Ascending aorta (tissue), 2 donors: ENCODE measurements at regions not wholly inside any gene's neighbourhood (a gene's known extent, or its start where the extent isn't known, plus 50 kb on each side); places are given as distances from the start of the nearest gene placed in this dataset.
A peak's percentile ranks its signal among the peaks of the same experiment; 100 is the strongest.

Source experiments
- DNase-seq, 2 donors: peaks; one replicate each; pipeline ENCODE4 v3.0.0-alpha.2; 2019; ENCODE audit warnings: low spot score in 2 of 2
- H3K27ac ChIP-seq, 2 donors: fragments of 200-600 bp; sonication (generic); one replicate each; pipeline ENCODE4 v1.5.1; 2016 to 2017; ENCODE audit warnings: mild to moderate bottlenecking in 1 of 2
- H3K27me3 ChIP-seq: fragments of 200-600 bp; sonication (generic); one replicate; pipeline ENCODE4 v1.5.1; 2017
- H3K36me3 ChIP-seq, 2 donors: fragments of 200-600 bp; sonication (generic); one replicate each; pipeline ENCODE4 v1.5.1; 2016
- H3K4me1 ChIP-seq, 2 donors: fragments of 200-600 bp; sonication (generic); one replicate each; pipeline ENCODE4 v1.5.1; 2016 to 2017; ENCODE audit warnings: mild to moderate bottlenecking in 1 of 2
- H3K4me3 ChIP-seq, 2 donors: fragments of 200-600 bp; sonication (generic); one replicate each; pipeline ENCODE4 v1.5.1; 2016 to 2017; ENCODE audit warnings: mild to moderate bottlenecking in 1 of 2
- H3K9me3 ChIP-seq, 2 donors: fragments of 200-600 bp; sonication (generic); one replicate each; pipeline ENCODE4 v1.5.1; 2016
- intact Hi-C: fragments of 100-400 bp; cut with DNase I; formaldehyde crosslinking; loops from one replicate; pipeline ENCODE4 v1.15.1; 2023
- TF ChIP-seq, protein P1 (sequence below), 3 experiments: fragments of 200-600 bp in 2 of 3; fragments of 450-650 bp in 1 of 3; sonication (generic) in 2 of 3; IDR thresholded peaks; one replicate each; pipeline ENCODE4 v1.5.1; 2016 to 2019; ENCODE audit warnings: antibody characterized with exemption in 3 of 3, mild to moderate bottlenecking in 1 of 3, moderate library complexity in 1 of 3

DNA sequence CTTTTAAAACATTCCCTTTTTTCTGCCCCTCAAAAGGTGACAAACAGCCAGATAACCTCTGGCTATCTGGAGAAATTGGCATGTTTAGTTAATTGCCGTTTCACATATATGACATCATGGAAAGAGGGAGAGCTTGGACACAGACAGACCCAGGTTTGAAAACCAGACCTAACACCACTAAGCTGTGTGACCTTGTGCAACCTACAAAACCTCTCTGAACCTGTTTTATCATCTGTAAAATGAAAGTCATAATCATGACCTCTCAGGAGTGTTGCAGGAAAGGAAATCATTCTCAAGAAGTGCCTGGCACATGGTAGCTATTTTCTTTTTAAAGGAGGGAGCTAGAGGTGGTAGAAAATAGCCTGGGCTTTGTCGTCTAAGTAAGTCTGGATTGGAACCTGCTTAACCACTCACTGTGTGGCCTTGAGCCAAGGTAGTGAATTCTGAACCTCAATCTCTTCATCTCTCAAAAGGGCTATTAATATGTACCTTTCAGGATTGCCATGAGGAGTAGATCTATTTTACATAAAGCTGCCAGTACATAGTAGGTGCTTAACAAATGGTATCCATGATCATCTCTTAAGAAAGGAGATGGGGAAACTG is 363.5 kb downstream of the BCOR start:
- TF ChIP-seq, protein P1, sequence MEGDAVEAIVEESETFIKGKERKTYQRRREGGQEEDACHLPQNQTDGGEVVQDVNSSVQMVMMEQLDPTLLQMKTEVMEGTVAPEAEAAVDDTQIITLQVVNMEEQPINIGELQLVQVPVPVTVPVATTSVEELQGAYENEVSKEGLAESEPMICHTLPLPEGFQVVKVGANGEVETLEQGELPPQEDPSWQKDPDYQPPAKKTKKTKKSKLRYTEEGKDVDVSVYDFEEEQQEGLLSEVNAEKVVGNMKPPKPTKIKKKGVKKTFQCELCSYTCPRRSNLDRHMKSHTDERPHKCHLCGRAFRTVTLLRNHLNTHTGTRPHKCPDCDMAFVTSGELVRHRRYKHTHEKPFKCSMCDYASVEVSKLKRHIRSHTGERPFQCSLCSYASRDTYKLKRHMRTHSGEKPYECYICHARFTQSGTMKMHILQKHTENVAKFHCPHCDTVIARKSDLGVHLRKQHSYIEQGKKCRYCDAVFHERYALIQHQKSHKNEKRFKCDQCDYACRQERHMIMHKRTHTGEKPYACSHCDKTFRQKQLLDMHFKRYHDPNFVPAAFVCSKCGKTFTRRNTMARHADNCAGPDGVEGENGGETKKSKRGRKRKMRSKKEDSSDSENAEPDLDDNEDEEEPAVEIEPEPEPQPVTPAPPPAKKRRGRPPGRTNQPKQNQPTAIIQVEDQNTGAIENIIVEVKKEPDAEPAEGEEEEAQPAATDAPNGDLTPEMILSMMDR (IDR thresholded peaks at IDR 0.05), result no peak
- intact Hi-C loops, result loop anchor here (5.0 to 10.0 kb wide), 4 partner anchors 173 to 423 kb away; no protein-coding TSS in a partner anchor

GRCh38 chrX:39736216-39737211 is 361.2 kb downstream of the BCOR start:
- intact Hi-C loops, result loop anchor here (2.0 to 10.0 kb wide), 3 partner anchors 18 to 402 kb away; no protein-coding TSS in a partner anchor
- H3K4me1 ChIP-seq, result peaks cover 8 to 9% of the 10 kb centered on the region in 2 donors
- H3K27me3 ChIP-seq, result no peaks in the 10 kb centered on the region
- no peaks in the 10 kb centered on the region for H3K9me3 ChIP-seq
- peak; percentile 80 to 95 for DNase-seq
- no peak overlapping the region for H3K4me3 ChIP-seq
- H3K36me3 ChIP-seq, result no peaks in the 10 kb centered on the region
- TF ChIP-seq, protein P1 (IDR thresholded peaks at IDR 0.05), result no peak
- peak overlapping the region; percentile 73 to 75 for H3K27ac ChIP-seq

More for the DNA sequence above, 363.5 kb downstream of the BCOR start:
- Histone ChIP-seq H3K9me3 (no peaks in the 10 kb centered on the region), H3K27me3 (no peaks in the 10 kb centered on the region), H3K4me1 (peaks cover 8 to 14% of the 10 kb centered on the region in 2 donors), H3K27ac (no peak overlapping the region), H3K4me3 (no peak overlapping the region), H3K36me3 (no peaks in the 10 kb centered on the region)
- DNase-seq, result no peak

- Histone ChIP-seq H3K27me3 (no peaks in the 10 kb centered on the region), H3K27ac (no peak overlapping the region), H3K4me3 (no peak overlapping the region), H3K4me1 (peaks cover 8 to 9% of the 10 kb centered on the region in 2 donors), H3K9me3 (no peaks in the 10 kb centered on the region), H3K36me3 (no peaks in the 10 kb centered on the region)
- TF ChIP-seq, protein P1 (IDR thresholded peaks at IDR 0.05), result no peak
- intact Hi-C loops, result loop anchor here (10.0 kb wide), 1 partner anchor 405 kb away; no protein-coding TSS in a partner anchor
- no peak for DNase-seq
Observed at GRCh38 chrX:39739585-39739984, 358.2 kb downstream of the BCOR start.

- TF ChIP-seq, protein P1 (IDR thresholded peaks at IDR 0.05), result no peak
- no peak for DNase-seq
- intact Hi-C loops, result no loop called here
- no peaks in the 10 kb centered on the region for H3K36me3 ChIP-seq
- H3K4me3 ChIP-seq, result no peak overlapping the region
- no peaks in the 10 kb centered on the region for H3K27me3 ChIP-seq
- H3K27ac ChIP-seq, result no peak overlapping the region
- H3K9me3 ChIP-seq, result no peaks in the 10 kb centered on the region
- H3K4me1 ChIP-seq, result peaks cover 8 to 9% of the 10 kb centered on the region in 2 donors
Observed at GRCh38 chrX:39740078-39740477, 357.7 kb downstream of the BCOR start.

GRCh38 chrX:39741904-39742303 is 355.9 kb downstream of the BCOR start:
- Histone ChIP-seq H3K27ac (no peak overlapping the region), H3K9me3 (no peaks in the 10 kb centered on the region), H3K36me3 (no peaks in the 10 kb centered on the region), H3K4me3 (no peak overlapping the region), H3K27me3 (peaks cover 3% of the 10 kb centered on the region), H3K4me1 (peaks cover 0 to 1% of the 10 kb centered on the region in 2 donors)
- TF ChIP-seq, protein P1 (IDR thresholded peaks at IDR 0.05), result no peak
- no peak for DNase-seq
- intact Hi-C loops, result no loop called here
